Stimulated activated CD8-positive, alpha-beta memory T cell treated with anti-CD3 and anti-CD28 coated beads, Interleukin-4, amount 100 ng/mL, for 48 hours (primary cell): ENCODE measurements at regions not wholly inside any gene's neighbourhood (a gene's known extent, or its start where the extent isn't known, plus 50 kb on each side); places are given as distances from the start of the nearest gene placed in this dataset.

Experiments
- DNase-seq: peaks from one replicate; pipeline ENCODE4 v3.0.0-alpha.2; 2020

DNA sequence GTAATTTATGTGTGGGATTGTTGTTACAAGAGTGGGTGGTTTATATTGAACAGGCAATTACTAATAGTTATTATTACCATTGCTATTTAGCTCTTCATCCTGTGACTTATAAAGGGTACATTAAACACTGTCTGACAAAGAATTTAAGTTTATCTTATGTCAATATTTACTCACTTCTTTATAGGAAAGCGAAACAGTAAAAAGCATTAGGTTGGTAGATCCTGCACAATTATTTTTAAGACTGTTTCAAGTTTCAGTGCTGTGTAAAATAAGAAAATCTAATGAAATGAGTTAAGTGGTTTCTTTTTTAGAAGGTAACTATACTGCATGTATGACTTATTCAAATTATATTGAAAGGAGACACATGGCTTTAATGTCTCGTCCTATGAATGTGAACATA, 135.8 kb upstream of the MAP3K7 start:
- no peak for DNase-seq

DNA sequence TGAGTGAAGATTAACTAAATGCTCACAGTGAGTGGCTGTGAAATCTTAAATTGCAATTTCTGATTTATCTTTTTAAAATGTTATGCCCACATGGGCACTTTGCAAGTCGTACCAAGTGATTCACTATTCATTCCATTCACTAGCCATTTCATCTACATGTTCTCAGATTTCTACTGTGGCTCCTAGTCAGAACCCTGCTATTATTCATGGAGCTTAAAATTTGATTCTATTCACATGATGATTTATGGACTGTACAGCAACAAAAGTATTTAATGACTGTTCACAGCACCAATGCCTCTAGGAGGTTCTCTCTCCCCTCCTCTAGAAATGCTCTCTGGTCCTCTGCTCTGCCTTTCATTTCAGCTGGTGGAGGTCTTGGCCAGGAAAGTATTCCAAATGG, 133.5 kb upstream of the MAP3K7 start:
- no peak for DNase-seq

DNA sequence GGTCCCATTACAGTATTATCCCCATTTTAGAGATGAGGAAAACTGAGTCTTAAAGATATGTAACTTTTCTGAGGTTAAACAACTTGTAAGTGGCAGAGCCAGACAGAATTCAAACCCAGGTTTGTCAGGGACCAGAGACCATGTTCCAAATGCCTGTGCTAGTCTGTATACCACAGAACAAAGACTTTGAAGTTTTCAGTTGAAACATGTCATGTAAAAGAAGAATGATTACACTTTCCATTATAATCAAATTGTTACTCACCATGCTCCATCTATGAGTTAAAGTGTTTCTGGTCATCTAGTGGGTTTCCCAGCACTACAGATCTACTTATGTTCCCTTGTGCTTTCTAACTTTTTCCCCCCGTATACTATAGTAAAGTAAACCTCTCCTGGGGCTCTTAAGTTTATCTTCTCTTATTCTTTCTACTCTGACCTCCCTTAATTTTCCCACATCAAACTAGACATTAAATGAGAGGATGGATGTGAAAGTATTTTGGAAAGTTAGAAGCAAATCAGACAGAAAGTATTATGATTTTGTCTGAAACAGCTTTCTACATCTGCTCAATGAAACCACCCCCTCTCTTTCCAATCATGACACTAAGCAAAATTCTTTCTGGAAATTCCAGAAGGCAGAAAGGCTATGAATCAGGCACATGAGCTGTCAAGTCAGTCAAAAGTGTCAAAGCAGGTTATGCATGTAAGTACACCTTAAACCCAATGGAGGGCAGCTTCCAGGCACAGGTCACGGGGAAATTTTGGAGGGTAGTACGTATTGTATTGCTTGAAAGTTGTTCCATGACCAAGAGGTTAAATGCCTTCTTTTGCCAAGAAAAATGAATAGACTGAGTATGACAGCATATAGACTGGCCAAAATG, 132.7 kb upstream of the MAP3K7 start:
- no peak for DNase-seq

DNA sequence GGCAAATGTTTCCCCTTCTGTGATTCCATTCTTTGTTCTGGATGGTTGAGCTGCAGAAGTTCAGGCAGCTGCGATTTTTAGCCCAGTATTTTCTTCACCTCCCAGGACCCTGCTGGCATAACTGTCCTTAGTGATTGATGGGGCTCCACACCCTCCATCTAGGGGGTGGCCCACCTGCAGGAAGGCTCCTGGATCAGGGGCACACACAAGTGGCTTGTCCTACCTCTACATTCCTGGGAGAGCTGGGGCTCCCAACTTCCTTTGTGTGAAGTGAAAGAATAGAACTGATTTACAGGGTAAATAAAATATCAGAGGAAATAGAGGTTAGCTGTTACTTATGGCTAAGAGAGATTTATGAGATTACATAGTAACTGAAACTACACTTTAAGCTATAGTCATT, 129.5 kb upstream of the MAP3K7 start:
- DNase-seq, result no peak

DNA sequence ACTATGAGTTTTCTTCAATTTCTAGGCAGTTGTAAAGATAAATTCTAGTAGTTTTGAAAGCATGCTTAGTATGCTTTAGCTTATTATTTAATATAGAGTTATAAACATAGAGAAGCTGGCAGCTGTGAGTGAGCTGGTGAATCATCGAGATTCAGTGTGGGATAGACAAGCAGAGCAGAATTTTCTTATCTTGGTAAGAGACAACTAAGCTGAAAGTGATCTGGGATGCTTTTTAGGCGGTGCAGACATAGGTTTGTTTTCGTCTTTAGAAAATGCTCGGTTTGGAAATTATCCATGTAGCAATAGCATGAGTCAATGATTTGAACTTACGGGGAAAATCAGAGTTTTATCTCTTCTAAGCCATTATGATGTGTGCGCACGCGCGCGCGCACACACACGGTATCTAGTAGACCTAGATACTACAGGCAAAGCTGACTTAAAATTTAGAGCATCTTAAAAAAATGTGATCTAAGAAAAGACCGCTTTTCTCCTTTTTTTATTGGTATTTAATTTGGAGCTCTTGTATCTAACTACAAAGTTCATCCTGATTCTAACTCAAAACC, 128.3 kb upstream of the MAP3K7 start:
- no peak for DNase-seq

DNA sequence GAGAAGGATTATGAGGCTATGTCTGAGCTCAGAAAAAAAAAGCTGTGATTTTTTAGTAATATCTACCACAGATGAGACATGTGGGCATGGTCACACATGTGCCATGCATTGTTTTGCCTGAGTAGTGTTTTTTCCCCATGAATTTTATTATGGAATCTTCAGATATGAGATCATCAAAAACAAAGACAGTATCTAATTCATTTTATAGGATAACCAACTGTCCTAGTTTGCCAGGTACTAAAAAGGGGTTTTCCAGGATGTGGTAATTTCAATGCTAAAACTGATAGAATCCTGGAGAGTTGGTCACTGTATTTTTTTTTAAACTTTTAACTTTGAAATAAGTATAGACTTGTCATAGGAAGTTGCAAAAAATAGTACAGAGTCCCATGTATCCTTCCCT, 127.4 kb upstream of the MAP3K7 start:
- DNase-seq, result no peak

DNA sequence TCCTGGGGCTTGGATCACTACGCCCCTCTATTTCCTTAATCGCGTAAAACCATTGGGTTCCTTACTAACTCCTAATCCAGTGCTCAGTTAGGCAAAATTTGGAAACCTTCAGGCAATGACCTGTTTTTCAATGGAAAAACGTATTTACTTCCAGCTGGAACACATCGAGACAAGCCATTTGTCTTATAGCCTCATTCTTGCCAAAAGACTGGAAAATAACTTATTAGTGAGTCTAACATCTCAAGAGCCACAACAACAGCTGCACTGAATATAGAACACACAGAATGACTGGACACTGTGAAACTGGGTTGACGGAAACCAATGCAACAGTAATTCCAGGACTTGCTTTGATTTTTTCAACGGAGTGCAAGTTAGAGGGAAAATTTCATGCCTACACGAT, 125.2 kb upstream of the MAP3K7 start:
- no peak for DNase-seq

DNA sequence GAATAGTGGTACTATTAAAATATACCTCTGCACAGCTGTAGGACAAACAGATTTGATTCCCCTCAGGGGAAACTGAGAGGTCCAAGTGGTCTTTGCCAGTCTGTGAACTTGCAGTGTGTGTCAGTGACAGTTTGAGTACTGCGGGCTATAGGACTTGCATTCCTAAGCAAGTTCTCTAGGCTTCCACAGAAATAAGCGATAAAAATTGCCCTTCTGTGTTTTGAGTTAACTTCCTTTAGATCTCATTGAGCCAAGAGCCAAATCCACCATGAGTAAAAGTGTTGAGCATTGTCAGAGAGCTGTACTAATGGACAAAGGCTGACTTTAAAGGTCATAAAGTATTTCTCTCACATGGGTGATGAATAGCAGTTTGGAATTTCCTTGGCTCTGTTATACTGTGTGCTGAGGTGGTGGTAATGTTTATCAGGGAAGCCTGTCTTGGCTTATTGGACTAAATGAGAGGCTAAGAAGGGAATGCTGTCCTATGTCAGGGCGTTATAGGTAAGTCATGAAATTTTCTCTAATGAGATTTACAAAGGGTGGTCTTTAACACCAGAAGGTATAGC, 122.6 kb upstream of the MAP3K7 start:
- DNase-seq, result no peak

DNA sequence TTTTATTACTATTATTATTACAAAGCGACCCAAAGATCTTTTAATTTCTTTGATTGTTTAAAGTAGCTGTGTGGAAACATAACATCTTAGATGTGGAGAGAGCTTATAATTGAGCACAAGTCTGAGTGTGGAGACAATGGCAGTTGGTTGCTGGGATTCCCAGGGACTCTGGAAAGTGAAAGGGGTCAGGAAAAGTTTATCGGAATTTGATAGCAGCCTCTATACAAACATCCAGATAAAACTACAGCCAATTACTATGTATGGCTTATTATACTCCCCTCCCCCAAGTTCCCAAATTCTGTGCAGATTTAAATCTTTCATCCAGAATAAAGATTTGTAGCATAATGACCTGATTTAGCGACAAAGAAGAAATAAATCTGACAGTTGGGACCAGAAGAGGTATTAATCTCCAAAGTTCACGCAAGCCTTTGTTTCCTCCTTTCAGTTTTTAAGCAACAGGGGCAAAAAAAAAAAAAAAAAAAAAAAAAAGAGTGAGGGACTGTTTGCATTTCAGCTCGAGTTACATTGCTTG, 121.4 kb upstream of the MAP3K7 start:
- DNase-seq, result no peak

DNA sequence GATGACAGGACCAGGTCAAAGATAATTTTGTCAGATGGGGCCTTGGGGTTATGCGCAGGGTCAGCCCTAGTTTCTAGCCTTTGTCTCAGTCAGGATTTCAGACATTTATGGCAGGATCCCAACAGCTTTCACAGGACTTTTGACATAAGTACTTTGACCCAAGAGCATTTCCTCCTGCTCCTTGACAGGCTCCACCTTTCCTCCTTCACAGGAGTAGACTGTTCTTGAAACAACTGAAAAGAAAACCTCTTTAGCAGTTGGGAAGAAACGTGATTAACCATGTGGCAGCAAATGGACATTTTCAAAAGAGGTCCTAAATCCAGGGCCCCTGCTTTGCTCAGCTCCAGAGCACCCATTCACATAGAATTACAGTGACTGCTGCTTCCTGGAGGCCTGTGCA, 120.4 kb upstream of the MAP3K7 start:
- no peak for DNase-seq

DNA sequence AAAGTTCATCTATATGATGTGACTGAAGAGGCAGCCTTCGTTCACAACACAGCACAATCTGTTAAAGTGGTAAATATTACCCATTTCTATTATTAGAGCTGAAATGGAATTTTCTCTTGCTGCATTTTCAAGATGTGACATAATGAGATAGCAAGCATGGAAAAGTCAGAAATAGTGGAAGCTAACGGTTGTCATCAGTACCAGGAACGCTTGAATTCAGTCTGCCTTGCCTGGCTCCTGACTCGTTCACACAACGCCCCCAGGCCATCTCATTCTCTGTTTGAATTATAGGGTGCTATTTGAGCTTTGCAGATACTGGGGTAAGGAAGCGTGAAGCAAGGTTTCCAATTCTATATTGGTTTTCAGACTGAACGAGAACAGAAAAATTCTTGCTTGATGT, 116.5 kb upstream of the MAP3K7 start:
- DNase-seq, result no peak

DNA sequence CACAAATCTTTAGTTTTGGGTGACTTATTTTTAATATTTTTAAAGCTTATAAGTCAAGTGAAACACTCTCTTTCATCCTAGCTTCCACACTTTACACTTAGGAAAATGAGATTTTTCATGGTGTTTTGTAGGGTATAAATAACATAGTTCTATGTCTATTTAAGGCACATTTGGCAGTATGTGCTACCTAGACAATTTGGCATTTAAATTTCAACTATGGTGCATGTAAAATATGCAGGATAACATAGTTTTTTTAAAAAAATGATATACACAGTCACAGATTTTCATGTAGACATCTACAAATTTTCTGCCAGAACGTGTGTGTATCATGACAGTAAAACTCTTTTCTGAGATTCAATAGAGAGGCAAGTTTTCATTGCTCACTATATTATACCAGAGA, 115.1 kb upstream of the MAP3K7 start:
- no peak for DNase-seq

DNA sequence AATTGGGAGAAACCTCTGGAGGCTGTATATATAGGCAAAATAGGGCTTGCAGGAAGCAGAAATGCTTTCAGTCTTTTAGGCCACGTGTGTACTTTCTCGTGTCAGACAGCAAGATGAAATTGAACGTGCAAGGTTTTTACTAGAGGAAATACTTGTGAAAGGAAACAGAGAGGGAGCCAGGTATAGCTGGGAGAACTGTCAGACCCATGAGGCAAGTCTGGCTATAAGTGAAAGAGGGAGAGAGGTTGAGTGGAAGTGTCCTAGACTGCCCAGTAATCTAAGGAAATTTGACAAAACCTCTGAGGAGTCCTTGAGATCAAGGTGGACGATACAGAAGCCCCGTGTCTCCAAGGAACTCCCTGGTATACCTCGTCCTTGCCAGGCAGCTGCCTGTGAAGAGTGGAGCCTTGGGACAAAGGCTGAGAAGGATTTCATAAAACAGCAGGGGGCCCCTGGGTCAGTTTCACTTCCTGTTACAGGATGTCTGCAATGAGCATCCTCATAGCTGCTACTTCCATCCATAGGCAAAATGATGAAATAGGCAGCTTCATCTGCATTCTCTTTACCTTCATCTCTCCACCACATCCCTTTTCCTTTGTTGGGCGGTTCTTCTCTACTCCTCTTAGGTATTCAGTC, 114.4 kb upstream of the MAP3K7 start:
- DNase-seq, result no peak

DNA sequence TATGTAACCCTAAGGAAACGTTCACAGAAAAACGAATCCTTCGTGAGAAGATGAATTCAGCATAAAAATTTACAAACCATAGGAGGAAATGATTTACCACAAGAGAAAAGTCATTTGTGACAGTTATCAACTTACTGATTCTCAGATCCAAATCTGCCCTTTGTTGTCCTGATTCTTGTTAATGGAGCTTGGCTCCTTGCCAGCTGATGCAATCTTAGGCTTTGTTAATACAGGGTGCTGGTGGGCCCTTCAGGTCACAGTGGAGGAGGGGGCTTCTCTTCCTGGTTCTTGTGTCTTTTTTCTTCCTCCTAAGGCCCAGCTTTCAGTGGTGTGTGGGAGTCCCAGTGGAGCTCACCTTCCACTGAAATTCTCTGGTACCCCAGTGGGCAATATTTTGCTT, 108.4 kb upstream of the MAP3K7 start:
- DNase-seq, result no peak

DNA sequence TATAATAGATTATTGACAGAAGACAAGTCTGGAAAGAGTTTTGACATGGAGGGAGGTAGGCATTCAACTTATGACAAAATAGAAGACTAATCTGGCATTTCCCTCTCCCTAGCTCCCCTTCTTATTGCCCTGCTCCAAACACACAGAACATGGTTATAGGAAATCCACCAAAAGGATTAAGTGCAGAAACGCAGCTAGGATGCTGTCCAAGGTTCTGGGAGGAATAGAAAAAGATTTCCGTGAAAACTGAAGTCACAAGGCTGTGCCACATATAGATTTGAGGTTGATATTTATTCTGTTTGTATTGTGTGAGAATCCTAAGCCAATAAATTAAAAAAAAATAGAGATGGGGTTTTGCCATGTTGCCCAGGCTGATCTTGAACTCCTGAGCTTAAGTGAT, 107.9 kb upstream of the MAP3K7 start:
- DNase-seq, result no peak

DNA sequence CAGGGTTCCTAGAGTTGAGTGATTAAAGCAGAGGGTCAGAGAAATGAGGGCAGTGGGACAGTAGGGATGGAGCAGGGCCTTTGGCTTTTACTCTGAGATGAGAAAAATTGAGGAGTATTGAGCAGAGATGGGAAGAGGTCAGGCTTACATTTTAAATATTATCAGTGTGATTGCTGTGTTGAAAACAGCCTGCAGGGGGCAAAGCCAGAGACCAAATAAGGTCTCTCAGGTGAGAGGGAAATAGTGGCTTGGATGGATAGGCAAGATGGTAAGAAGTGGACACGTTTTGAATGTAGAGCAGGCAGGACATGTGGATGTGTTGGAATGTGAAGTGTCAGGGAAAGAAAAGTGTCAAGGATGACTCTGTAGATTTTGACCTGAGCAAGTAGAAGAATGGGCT, 105.0 kb upstream of the MAP3K7 start:
- DNase-seq, result no peak

DNA sequence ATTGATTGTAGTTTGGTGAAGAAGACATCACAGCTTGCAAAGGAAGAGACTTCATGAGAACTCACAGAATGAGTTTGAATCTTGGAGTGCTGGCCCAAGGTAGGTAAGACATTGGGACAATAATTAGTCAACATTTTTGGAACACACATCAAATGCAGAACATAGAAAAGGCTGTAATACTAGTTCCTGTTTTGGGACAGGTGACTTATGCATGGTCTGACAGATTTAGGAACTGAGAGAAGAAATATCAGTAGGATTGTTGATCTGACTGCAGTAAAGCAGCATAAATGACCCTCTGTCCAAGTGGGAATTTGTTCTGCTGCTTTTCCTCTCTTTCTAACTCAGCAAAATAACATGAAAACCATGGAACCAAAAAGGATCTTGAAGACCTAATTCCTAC, 102.3 kb upstream of the MAP3K7 start:
- no peak for DNase-seq

DNA sequence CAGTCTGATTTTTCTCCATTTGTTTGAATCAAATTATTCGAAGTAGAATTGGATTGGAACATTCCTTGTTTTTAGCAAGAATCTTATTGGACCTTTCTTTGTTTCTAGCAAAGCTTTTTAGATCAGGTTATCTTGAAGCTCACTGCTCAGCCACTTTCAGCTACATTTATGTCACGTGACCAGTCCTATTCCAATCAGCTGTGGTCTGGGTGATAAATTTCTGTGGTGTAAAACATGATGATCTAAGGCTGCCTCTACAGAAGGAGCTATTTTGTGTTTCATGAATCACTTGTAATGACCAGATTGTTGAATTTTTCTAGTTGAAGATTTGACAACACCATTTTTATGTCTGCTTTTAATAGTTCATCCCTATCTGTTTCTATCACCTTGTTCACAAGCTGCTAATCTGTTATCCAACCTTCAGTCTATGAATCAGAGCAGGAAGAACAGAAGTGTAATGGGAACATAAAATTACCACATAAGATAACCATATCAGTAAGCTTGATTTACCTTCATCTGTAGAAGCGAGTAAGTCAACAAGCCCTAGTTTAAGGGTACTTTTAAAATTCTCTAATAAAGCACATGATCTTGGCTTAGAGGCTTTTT, 101.0 kb upstream of the MAP3K7 start:
- no peak for DNase-seq

DNA sequence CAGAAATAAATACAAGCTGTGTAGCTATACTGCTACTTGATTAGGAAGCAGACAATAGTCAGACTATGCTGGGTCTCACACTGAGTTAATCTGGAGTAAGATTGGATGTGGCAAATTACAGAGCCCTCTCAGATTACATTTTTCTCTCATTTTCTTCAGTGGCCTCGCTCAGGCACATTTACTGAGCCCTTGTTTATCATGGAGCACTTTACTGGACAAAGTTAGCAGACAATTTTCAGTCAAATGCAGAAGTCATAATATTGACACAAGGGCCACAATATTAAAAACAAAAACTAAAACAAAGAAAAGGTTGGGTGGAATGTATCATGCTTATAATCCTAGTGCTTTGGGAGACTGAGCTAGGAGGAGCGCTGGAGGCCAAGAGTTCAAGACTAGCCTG, 95.0 kb upstream of the MAP3K7 start:
- DNase-seq, result no peak

DNA sequence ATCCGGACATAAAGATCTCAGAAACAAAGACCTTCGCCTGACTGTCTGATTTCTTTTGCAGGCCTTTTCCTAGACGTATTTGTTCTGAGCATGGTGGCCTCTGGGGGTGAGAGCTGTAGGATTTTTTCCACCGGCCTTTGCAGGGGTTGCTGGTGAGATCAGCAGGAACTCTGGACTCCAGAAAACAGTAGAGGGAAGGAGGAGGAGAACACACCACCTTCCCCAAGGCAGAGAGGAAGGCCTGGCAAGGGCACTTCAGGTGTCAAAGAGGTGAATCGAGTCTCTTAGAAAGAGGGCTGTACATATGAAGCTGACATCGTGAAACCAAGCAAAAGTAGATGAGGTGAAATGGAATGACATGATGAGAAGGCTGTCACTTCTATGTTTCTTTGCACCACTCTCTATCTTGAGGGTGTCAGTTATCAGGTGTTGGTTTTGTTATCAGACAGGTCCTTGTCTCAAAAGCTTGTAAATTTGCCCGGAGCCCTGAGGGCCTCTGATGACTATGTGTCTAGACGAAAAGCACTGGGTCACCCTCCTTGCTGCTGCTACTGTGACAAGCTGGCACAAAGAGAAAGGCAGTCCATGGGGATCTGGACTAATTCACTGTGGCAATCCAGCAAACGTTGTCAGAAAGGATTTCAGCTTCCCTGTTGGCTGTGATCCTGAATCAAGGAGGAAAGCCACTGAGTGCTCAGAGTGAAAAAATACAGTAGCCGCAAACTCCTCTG, 91.3 kb upstream of the MAP3K7 start:
- DNase-seq, result no peak

DNA sequence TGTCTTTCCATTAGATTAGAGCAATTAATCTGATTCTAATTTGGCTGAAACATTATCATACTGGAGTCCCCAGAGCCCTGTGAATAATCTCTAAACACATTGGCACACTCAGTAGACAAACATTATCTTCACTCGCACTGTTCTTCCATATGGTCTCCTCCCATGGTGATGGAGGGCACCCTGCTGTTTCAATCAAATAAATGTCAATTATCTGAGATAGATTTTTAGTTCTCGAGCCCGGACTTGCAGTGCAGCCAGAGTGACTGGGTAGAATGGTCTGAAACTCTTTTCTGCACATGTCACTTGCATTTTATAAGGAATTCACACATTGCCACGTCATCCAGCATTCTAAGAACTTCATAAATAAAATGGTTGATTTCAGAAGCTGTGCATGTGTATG, 90.6 kb upstream of the MAP3K7 start:
- DNase-seq, result no peak

DNA sequence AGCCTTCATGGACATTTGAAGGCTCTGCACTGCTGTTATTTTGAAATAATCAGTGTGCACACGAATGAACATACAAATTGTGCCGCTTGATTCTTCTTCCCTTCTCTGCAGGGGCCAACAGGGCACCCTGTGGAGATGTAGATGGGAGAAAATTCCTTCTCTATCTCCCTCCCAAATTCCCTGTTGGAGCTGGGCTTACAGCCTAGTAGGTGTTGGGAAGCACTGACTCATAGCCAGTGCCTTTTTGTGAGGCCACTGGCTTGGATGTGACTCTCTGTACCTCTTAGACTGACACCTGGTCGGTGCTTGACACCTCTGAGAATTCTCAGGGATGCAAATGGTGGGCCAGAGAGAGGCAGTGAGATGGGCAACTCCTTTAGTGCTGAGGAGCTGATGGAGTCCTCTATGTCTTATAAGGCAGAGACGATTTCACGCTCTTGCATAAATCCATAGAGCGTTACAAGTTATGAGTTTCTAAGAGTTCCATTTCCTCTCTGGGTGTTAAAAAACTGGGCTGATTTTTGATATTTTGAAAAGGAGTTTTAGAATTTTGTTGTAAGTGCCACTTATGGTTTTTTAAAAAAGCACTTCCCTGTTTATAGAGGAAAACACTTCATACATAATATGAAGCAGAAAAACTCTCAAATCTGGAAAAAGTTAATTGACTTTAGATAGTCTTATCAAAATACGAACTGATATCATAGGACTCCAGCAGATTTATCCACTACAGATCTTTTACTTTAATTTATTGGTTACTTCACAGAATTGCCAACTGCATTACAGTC, 89.8 kb upstream of the MAP3K7 start:
- DNase-seq, result no peak
